Gastroesophageal sphincter (tissue), 3 donors: ENCODE measurements at regions not wholly inside any gene's neighbourhood (a gene's known extent, or its start where the extent isn't known, plus 50 kb on each side); places are given as distances from the start of the nearest gene placed in this dataset.

ENCODE experiments used
- CTCF ChIP-seq, 4 experiments: fragments of 200-600 bp in 2 of 4; fragments of 450-650 bp in 2 of 4; sonication (generic) in 1 of 4; IDR thresholded peaks; one replicate each; pipeline ENCODE4 v1.5.1; 2017 to 2019; ENCODE audit warnings: antibody characterized with exemption in 4 of 4, mild to moderate bottlenecking in 2 of 4, moderate library complexity in 2 of 4
- EP300 ChIP-seq: sonication (generic); formaldehyde crosslinking; IDR thresholded peaks from one replicate; pipeline ENCODE4 v1.6.1; 2017; ENCODE audit warnings: antibody characterized with exemption, mild to moderate bottlenecking
- POLR2A ChIP-seq, 2 donors: fragments of 450-650 bp; IDR thresholded peaks; one replicate each; pipeline ENCODE4 v1.6.1; 2017; ENCODE audit warnings: antibody characterized with exemption in 2 of 2, mild to moderate bottlenecking in 2 of 2, moderate library complexity in 1 of 2
- POLR2AphosphoS5 ChIP-seq: sonication (generic); formaldehyde crosslinking; IDR thresholded peaks from one replicate; pipeline ENCODE4 v1.6.1; 2017; ENCODE audit warnings: antibody characterized with exemption

- TF ChIP-seq CTCF (IDR thresholded peaks at IDR 0.05) (no peak), POLR2A (IDR thresholded peaks at IDR 0.05) (no peak), EP300 (no peak), POLR2AphosphoS5 (no peak)
Observed at GRCh38 chr5:108505608-108506007, 123.7 kb upstream of the FBXL17 start.
